Activated B cell treated with CpG ODN at 0.5 μM for 24 hours (primary cell): ENCODE measurements at regions not wholly inside any gene's neighbourhood (a gene's known extent, or its start where the extent isn't known, plus 50 kb on each side); places are given as distances from the start of the nearest gene placed in this dataset.

ENCODE experiments used
- ATAC-seq: fragments of 200-7000 bp; cut with Tn5 transposase; one replicate; pipeline ENCODE4 v1.10.0; 2021; ENCODE audit warnings: low read depth, mild to moderate bottlenecking, moderate library complexity
- CTCF ChIA-PET: fragments of 350-600 bp; sonication (Branson Sonifier 250); formaldehyde crosslinking; loops from one replicate; lab custom pipeline; 2021; ENCODE audit warnings: antibody characterized with exemption; lab: Charles Lee
- POLR2A ChIA-PET: fragments of 350-600 bp; sonication (Branson Sonifier 250); formaldehyde crosslinking; loops from one replicate; lab custom pipeline; 2021; ENCODE audit warnings: antibody characterized with exemption; lab: Charles Lee
- DNase-seq: peaks from one replicate; pipeline ENCODE4 v3.0.0; 2022
- H3K27ac Mint-ChIP-seq: one replicate; pipeline ENCODE4 v1.8.0; 2020; ENCODE audit warnings: mixed read lengths
- H3K27me3 Mint-ChIP-seq: one replicate; pipeline ENCODE4 v1.8.0; 2021; ENCODE audit warnings: mixed read lengths
- H3K36me3 Mint-ChIP-seq: one replicate; pipeline ENCODE4 v1.8.0; 2021; ENCODE audit warnings: low read depth, mixed read lengths
- H3K4me1 Mint-ChIP-seq: one replicate; pipeline ENCODE4 v1.8.0; 2021; ENCODE audit warnings: mixed read lengths
- H3K4me3 Mint-ChIP-seq: one replicate; pipeline ENCODE4 v1.8.0; 2020; ENCODE audit warnings: mild to moderate bottlenecking, mixed read lengths
- H3K9me3 Mint-ChIP-seq: one replicate; pipeline ENCODE4 v1.8.0; 2020; ENCODE audit warnings: mixed read lengths
- intact Hi-C: fragments of 100-400 bp; cut with micrococcal nuclease; formaldehyde crosslinking; loops from one replicate; pipeline ENCODE4 v1.15.1; 2024
- TF ChIP-seq, protein P1 (sequence below): fragments of 200-600 bp; IDR thresholded peaks from one replicate; pipeline ENCODE4 v1.8.0; 2022; ENCODE audit warnings: antibody characterized with exemption, mild to moderate bottlenecking

- Mint-ChIP-seq H3K4me1 (no peaks in the 10 kb centered on the region), H3K27me3 (no peaks in the 10 kb centered on the region), H3K27ac (no peak overlapping the region), H3K9me3 (peaks cover 3% of the 10 kb centered on the region), H3K36me3 (no peaks in the 10 kb centered on the region), H3K4me3 (no peak overlapping the region)
- ChIA-PET CTCF (no interaction called here), POLR2A (no interaction called here)
- TF ChIP-seq, protein P1, sequence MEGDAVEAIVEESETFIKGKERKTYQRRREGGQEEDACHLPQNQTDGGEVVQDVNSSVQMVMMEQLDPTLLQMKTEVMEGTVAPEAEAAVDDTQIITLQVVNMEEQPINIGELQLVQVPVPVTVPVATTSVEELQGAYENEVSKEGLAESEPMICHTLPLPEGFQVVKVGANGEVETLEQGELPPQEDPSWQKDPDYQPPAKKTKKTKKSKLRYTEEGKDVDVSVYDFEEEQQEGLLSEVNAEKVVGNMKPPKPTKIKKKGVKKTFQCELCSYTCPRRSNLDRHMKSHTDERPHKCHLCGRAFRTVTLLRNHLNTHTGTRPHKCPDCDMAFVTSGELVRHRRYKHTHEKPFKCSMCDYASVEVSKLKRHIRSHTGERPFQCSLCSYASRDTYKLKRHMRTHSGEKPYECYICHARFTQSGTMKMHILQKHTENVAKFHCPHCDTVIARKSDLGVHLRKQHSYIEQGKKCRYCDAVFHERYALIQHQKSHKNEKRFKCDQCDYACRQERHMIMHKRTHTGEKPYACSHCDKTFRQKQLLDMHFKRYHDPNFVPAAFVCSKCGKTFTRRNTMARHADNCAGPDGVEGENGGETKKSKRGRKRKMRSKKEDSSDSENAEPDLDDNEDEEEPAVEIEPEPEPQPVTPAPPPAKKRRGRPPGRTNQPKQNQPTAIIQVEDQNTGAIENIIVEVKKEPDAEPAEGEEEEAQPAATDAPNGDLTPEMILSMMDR = no peak
- DNase-seq (no peak), ATAC-seq (no peak)
- intact Hi-C loops = no loop called here
These were observed 204.2 kb upstream of the COL8A1 start for GRCh38 chr3:99434190-99434589.

GRCh38 chr3:99430348-99431134, 207.9 kb upstream of the COL8A1 start:
- ChIA-PET CTCF (no interaction called here), POLR2A (no interaction called here)
- Mint-ChIP-seq H3K9me3 (peaks cover 2% of the 10 kb centered on the region), H3K36me3 (no peaks in the 10 kb centered on the region), H3K4me1 (no peaks in the 10 kb centered on the region), H3K4me3 (no peak overlapping the region), H3K27me3 (no peaks in the 10 kb centered on the region), H3K27ac (no peak overlapping the region)
- DNase-seq (no peak), ATAC-seq (no peak)
- TF ChIP-seq, protein P1 = no peak
- intact Hi-C loops = no loop called here

GRCh38 chr3:99429502-99429901, 208.9 kb upstream of the COL8A1 start:
- intact Hi-C loops = no loop called here
- ChIA-PET CTCF (no interaction called here), POLR2A (no interaction called here)
- TF ChIP-seq, protein P1 = no peak
- DNase-seq = no peak
- H3K4me3 Mint-ChIP-seq = no peak overlapping the region
- ATAC-seq = no peak
- no peaks in the 10 kb centered on the region for H3K27me3 Mint-ChIP-seq
- no peaks in the 10 kb centered on the region for H3K4me1 Mint-ChIP-seq
- no peak overlapping the region for H3K27ac Mint-ChIP-seq
- H3K36me3 Mint-ChIP-seq = no peaks in the 10 kb centered on the region
- no peaks in the 10 kb centered on the region for H3K9me3 Mint-ChIP-seq

- POLR2A ChIA-PET = no interaction called here
- no peak for DNase-seq
- Mint-ChIP-seq H3K27ac (no peak overlapping the region), H3K36me3 (no peaks in the 10 kb centered on the region), H3K27me3 (no peaks in the 10 kb centered on the region), H3K9me3 (no peaks in the 10 kb centered on the region), H3K4me3 (no peak overlapping the region), H3K4me1 (no peaks in the 10 kb centered on the region)
- ATAC-seq = no peak
- intact Hi-C loops = no loop called here
- CTCF ChIA-PET = no interaction called here
- TF ChIP-seq, protein P1 = no peak
These were observed 212.5 kb upstream of the COL8A1 start for GRCh38 chr3:99425930-99426329.

GRCh38 chr3:99419116-99419515, 219.3 kb upstream of the COL8A1 start:
- Mint-ChIP-seq H3K27me3 (no peaks in the 10 kb centered on the region), H3K27ac (no peak overlapping the region)
- no peak for ATAC-seq

More at GRCh38 chr3:99419116-99419515, 219.3 kb upstream of the COL8A1 start:
- Mint-ChIP-seq H3K4me1 (no peaks in the 10 kb centered on the region), H3K36me3 (no peaks in the 10 kb centered on the region), H3K4me3 (no peak overlapping the region), H3K9me3 (peaks cover 2% of the 10 kb centered on the region)
- POLR2A ChIA-PET = no interaction called here
- intact Hi-C loops = no loop called here
- CTCF ChIA-PET = no interaction called here
- no peak for DNase-seq
- TF ChIP-seq, protein P1 = no peak
